Fibroblast of lung (primary cell): ENCODE measurements at regions not wholly inside any gene's neighbourhood (a gene's known extent, or its start where the extent isn't known, plus 50 kb on each side); places are given as distances from the start of the nearest gene placed in this dataset.

Experiments
- CTCF ChIP-seq, 2 donors: IDR thresholded peaks in 1 of 2; conservative IDR thresholded peaks in 1 of 2; 1 replicate in 1 of 2; 2 replicates in 1 of 2; pipeline ENCODE4 v1.5.1; 2011 to 2012; ENCODE audit warnings: low read length in 2 of 2, control low read depth in 1 of 2, inconsistent platforms in 1 of 2, low read depth in 1 of 2, mild to moderate bottlenecking in 1 of 2
- EZH2 ChIP-seq: IDR thresholded peaks from 2 replicates; pipeline ENCODE4 v1.5.1; 2012; ENCODE audit warnings: low read length, control low read depth, mild to moderate bottlenecking; ENCODE audit errors: missing control alignments

- TF ChIP-seq CTCF (conservative IDR thresholded peaks at IDR 0.05 in 1 of 2, IDR thresholded peaks at IDR 0.05 in 1 of 2; ENCODE audit: low read depth in 1 of 2, low read length in 2 of 2), result no peak
- no peak for TF ChIP-seq EZH2
Observed at GRCh38 chr5:125375143-125375542, 628.7 kb upstream of the ZNF608 start.
